GM21619 (cell line): ENCODE measurements at regions not wholly inside any gene's neighbourhood (a gene's known extent, or its start where the extent isn't known, plus 50 kb on each side); places are given as distances from the start of the nearest gene placed in this dataset.
"Not testable (repeated sequence)": the region's sequence is repeated elsewhere in the genome, so short reads cannot be mapped to it uniquely, and the experiment has no call there.

Experiments used
- ATAC-seq: cut with Tn5 transposase; IDR thresholded peaks from one replicate; pipeline ENCODE4 v1.9.1; 2021; ENCODE audit not compliant: unreplicated experiment

- no peak for ATAC-seq
These were observed 578.7 kb upstream of the NRP1 start for GRCh38 chr10:33913194-33913593.

GRCh38 chr10:33909476-33909875 is 575.0 kb upstream of the NRP1 start:
- not testable (repeated sequence) for ATAC-seq

GRCh38 chr10:33901166-33901565 is 566.7 kb upstream of the NRP1 start:
- no peak for ATAC-seq

GRCh38 chr10:33900596-33900995 is 566.1 kb upstream of the NRP1 start:
- no peak for ATAC-seq

- ATAC-seq: no peak
These were observed 565.4 kb upstream of the NRP1 start for GRCh38 chr10:33899578-33900531.

GRCh38 chr10:33897291-33897752 is 562.9 kb upstream of the NRP1 start:
- ATAC-seq: no peak

- ATAC-seq: no peak
These were observed 559.0 kb upstream of the NRP1 start for GRCh38 chr10:33893506-33893905.

GRCh38 chr10:33889371-33889770 is 554.9 kb upstream of the NRP1 start:
- no peak for ATAC-seq

- ATAC-seq: no peak
These were observed 552.7 kb upstream of the NRP1 start for GRCh38 chr10:33887188-33887587.

- no peak for ATAC-seq
These were observed 551.8 kb upstream of the NRP1 start for GRCh38 chr10:33886299-33886698.

- no peak for ATAC-seq
These were observed 550.1 kb upstream of the NRP1 start for GRCh38 chr10:33884604-33885003.

- no peak for ATAC-seq
These were observed 549.4 kb upstream of the NRP1 start for GRCh38 chr10:33883881-33884280.

GRCh38 chr10:33882996-33883395 is 548.5 kb upstream of the NRP1 start:
- ATAC-seq: no peak

GRCh38 chr10:33880291-33880690 is 545.8 kb upstream of the NRP1 start:
- no peak for ATAC-seq

GRCh38 chr10:33878238-33878786 is 543.8 kb upstream of the NRP1 start:
- no peak for ATAC-seq

- no peak for ATAC-seq
These were observed 542.3 kb upstream of the NRP1 start for GRCh38 chr10:33876584-33877400.

- no peak for ATAC-seq
These were observed 541.6 kb upstream of the NRP1 start for GRCh38 chr10:33875924-33876583.

- ATAC-seq: no peak
These were observed 536.8 kb upstream of the NRP1 start for GRCh38 chr10:33871061-33871956.

GRCh38 chr10:33869481-33869880 is 535.0 kb upstream of the NRP1 start:
- no peak for ATAC-seq

- ATAC-seq: no peak
These were observed 534.6 kb upstream of the NRP1 start for GRCh38 chr10:33869028-33869427.
